ENCODE measurements at regions not wholly inside any gene's neighbourhood (a gene's known extent, or its start where the extent isn't known, plus 50 kb on each side); places are given as distances from the start of the nearest gene placed in this dataset.

GRCh38 chr3:177642042-177642803 is 444.9 kb upstream of the TBL1XR1 start:
- TF ChIP-seq NFE2L2 (IDR thresholded peaks at IDR 0.05; ENCODE audit: low read length) (no peak), CTCF (CRISPR knock-in tag; IDR thresholded peaks at IDR 0.05) (no peak), ZNF253 (CRISPR knock-in tag; IDR thresholded peaks at IDR 0.05; ENCODE audit: borderline replicate concordance) (no peak), PREB (CRISPR knock-in tag; IDR thresholded peaks at IDR 0.05) (no peak), JUNB (CRISPR knock-in tag; IDR thresholded peaks at IDR 0.05; ENCODE audit: borderline replicate concordance) (no peak), TAF1 (CRISPR knock-in tag; IDR thresholded peaks at IDR 0.05) (no peak), CBX5 (CRISPR knock-in tag; IDR thresholded peaks at IDR 0.05; ENCODE audit: borderline replicate concordance) (no peak), ATF5 (CRISPR knock-in tag; IDR thresholded peaks at IDR 0.05; ENCODE audit: low read depth) (no peak)
